Suppressor macrophage treated with lipopolysaccharide for 4 hours (primary cell): ENCODE measurements at regions not wholly inside any gene's neighbourhood (a gene's known extent, or its start where the extent isn't known, plus 50 kb on each side); places are given as distances from the start of the nearest gene placed in this dataset.
"Not testable (repeated sequence)": the region's sequence is repeated elsewhere in the genome, so short reads cannot be mapped to it uniquely, and the experiment has no call there.

Experiments used
- DNase-seq: peaks from one replicate; pipeline ENCODE4 v3.0.0-alpha.2; 2020

GRCh38 chr5:71343994-71344393, 111.5 kb upstream of the BDP1 start:
- not testable (repeated sequence) for DNase-seq

GRCh38 chr5:71372601-71373000, 82.8 kb upstream of the BDP1 start:
- not testable (repeated sequence) for DNase-seq

- not testable (repeated sequence) for DNase-seq
These were observed 82.3 kb upstream of the BDP1 start for GRCh38 chr5:71373054-71373734.

- DNase-seq = not testable (repeated sequence)
These were observed 71.2 kb upstream of the BDP1 start for GRCh38 chr5:71384204-71384603.

- no peak for DNase-seq
These were observed 70.7 kb upstream of the BDP1 start for GRCh38 chr5:71384706-71385105.

- not testable (repeated sequence) for DNase-seq
These were observed 70.2 kb upstream of the BDP1 start for GRCh38 chr5:71385208-71385607.

GRCh38 chr5:71388184-71388583, 67.3 kb upstream of the BDP1 start:
- DNase-seq = peak; percentile 14

- not testable (repeated sequence) for DNase-seq
These were observed 57.1 kb upstream of the BDP1 start for GRCh38 chr5:71398400-71398799.

- DNase-seq = not testable (repeated sequence)
These were observed 56.6 kb upstream of the BDP1 start for GRCh38 chr5:71398859-71399258.

GRCh38 chr5:71399443-71399842, 56.0 kb upstream of the BDP1 start:
- DNase-seq = not testable (repeated sequence)

- not testable (repeated sequence) for DNase-seq
These were observed 54.8 kb upstream of the BDP1 start for GRCh38 chr5:71400626-71401025.

- not testable (repeated sequence) for DNase-seq
These were observed 54.3 kb upstream of the BDP1 start for GRCh38 chr5:71401150-71401549.

- DNase-seq = not testable (repeated sequence)
These were observed 53.9 kb upstream of the BDP1 start for GRCh38 chr5:71401564-71401963.

GRCh38 chr5:71404441-71404840, 51.0 kb upstream of the BDP1 start:
- DNase-seq = not testable (repeated sequence)

GRCh38 chr5:71404936-71405335, 50.5 kb upstream of the BDP1 start:
- DNase-seq = not testable (repeated sequence)
